Glomerular endothelial cell (primary cell): ENCODE measurements at regions not wholly inside any gene's neighbourhood (a gene's known extent, or its start where the extent isn't known, plus 50 kb on each side); places are given as distances from the start of the nearest gene placed in this dataset.
A peak's percentile ranks its signal among the peaks of the same experiment; 100 is the strongest.
"Not testable (repeated sequence)": the region's sequence is repeated elsewhere in the genome, so short reads cannot be mapped to it uniquely, and the experiment has no call there.

Experiments
- DNase-seq: peaks from one replicate; pipeline ENCODE4 v3.0.0-alpha.2; 2011; ENCODE audit warnings: low read depth, low spot score; ENCODE audit errors: extremely low read depth

DNA sequence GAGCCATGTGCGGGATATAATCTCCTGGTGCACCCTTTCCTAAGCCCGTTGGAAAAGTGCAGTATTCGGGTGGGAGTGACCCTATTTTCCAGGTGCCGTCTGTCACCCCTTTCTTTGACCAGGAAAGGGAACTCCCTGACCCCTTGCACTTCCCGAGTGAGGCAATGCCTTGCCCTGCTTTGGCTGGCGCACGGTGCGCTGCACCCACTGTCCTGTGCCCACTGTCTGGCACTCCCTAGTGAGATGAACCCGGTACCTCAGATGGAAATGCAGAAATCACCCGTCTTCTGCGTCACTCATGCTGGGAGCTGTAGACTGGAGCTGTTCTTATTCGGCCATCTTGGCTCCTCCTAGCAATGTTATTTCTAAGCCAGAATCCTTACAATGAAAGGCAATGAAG, 121.1 kb downstream of the TAF11L14 start:
- not testable (repeated sequence) for DNase-seq

DNA sequence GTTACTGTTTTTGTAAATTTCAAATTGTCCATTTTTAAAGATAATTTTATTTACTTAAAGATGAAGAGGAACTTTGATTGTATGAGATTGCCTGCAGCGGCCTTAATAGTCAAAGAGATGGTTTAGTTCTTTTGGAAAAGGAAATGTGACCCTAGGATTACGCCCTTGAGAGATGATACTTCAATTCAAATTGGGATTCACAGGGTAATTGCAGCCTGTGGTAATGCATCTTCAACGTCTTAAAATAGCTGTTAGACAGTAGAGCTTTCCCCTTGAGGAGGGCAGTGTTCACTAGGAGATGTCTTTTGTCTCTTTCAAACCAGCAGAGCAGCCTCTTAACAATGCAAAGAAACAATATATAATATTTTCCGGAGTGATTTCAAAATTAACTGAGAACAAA, 127.1 kb downstream of the TAF11L14 start:
- no peak for DNase-seq

DNA sequence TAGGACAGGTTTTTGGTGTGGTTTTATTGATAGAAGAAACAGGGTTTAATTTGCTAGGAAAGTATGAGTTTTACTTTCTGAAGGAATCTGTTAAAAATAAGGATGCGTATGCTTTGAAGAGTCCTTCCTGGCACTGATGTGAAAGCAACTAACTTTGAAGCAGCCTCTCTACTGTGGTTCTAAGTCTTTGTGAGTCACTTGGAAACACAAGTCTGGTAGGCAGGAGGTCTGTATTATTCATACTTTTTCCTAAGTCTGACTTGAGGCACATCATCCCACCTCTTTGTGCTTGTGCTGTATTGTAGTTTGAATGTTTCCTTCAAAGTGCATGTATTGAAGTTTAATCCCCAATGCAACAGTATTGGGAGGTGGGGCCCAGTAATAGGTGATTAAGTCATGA, 129.0 kb downstream of the TAF11L14 start:
- DNase-seq: no peak

DNA sequence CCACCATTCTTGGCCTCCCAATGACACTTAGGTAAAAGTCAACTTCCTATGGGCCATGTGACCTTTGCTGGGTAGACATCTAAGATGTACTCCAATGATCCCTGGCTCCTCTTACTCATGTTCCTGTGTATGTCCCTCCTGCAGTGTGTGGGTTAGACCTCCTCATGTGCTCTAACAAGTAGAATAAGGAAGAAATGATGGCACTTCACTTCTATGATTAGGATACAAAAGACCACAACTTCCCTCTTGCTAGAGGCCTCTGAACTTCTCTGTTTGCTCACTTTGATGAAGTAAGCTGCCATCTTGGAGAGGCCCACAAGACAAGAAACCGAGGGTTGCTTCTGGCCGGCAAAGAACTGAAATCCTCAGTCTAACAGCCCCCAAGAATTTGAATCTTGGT, 131.8 kb downstream of the TAF11L14 start:
- DNase-seq: no peak

DNA sequence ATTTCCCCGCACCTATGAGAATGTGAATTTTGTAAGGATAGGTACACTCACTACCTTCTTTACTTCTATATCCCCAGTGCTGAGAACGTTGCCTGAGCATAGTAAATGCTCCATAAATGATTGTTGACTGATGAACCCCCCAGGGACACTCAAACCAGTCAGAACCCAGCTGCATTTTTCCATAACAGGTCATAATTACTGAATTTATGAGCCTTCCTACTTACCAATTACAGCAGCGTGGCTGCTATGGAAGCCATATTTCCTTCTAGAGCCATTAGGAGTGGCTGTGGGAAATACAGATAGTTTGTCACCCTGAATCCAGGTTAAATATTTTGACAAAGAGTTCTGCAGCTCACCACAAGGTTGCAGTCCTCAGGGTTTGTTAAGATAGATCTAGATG, 135.0 kb downstream of the TAF11L14 start:
- DNase-seq: no peak

DNA sequence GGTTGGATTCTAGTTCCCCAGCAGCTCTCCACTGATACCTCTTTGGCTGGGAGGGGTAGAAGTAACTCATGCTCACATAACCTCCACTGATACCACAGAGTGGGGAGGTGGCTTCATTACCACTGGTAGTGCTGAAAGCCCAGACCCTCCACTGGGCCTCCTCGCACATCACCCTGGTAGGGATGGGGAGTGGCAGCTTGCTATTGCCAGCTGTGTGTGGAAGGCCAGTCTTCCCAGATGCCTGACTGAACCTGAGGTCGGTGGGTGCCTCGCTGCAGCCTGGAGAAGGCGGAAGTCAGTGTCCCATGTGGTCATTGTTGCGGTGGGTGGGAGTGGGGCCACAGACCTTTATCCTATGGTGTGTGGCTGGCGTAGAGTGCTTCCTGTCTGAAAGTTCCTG, 138.0 kb downstream of the TAF11L14 start:
- DNase-seq: no peak

DNA sequence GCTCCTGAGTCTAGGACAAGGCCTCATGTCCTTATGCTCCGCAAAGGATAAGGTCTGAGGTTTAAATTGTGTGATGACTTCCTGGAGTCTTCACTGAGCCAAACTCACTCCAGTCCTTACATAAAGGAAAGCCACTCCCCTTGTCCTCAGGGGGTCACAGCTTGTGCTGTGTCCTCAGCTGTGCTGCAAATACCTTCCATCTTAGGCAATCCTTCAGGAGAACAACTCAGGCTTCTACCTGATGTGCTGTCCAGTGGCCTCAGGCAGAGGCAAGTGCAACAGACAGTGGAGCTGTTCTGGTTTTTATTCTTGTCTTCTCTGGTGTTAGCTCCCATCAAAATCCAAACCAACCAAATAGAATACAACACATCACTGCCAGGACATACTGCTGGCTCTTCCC, 151.5 kb downstream of the TAF11L14 start:
- DNase-seq: no peak

DNA sequence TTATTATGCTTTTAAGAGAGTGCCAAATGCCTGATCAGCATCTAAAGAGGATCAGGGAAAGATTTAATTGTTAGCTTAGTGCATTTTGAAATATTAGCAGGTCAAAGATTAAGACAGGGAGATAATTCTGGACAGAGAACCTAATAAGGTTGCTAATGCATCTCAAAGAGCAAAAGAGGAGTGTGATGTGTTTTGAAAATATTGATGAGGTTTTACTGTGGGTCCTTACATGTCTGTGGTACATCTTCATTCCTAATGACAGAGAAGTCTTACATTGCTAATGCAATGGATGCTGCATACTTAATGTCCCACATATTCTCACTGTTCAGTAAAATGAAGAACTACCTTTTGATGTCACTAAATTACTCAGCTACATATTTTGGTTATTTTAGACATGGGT, 154.1 kb downstream of the TAF11L14 start:
- no peak for DNase-seq

DNA sequence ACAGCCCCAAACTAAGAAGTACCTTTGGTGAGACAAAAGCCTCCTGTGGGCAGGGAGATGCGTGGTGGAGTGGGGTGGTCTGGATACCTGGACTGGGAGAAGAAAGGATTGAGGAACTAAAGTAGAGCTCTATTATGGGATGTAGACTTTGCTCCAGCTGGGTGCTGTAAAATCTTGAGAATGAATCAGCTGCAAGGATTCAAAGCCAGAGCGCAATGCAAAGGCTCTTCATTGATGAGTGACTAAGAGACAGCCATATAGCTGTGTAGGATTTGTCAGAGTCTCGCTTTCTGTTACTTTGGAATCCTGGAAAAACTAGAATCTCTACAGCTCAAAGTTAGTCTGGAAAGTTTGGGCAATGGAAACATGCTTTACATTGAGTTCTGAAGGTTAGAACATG, 159.9 kb downstream of the TAF11L14 start:
- no peak for DNase-seq

DNA sequence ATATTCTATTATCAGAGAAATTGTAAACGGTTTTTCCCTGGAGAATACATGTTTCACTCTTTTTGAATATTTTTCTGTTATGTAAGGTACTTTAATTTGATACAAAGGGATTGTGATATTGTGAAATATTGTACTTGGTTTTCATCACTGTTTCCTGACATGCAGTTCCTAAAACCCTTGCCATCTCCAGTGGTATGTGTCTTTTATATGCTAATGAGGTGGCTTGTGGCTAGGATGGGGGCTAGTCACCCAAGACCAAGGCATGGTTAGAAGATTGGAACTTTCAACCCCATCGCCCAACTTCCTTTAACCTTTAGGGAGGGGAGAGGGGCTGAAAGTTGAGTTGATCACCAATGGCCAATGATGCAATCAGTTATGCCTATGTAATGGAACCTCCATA, 160.6 kb downstream of the TAF11L14 start:
- DNase-seq: no peak

DNA sequence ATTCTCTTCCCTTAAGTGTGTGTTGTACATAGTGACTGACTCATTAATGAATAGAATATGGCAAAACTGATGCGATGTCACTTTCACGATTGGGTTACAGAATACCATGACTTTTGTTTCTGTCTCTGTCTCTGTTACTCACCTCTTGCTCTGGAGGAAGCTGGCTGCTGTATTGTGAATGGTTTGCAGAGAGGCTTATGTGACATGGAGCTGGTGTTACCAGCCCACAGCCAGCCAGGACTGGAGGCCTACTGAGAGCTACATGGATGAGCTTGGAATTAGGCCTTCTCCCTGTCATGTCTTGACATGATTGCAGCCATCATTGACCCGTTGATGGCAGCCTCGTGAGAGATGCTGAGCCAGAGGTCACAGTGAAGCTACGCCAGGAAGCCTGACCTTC, 161.9 kb downstream of the TAF11L14 start:
- DNase-seq: no peak

DNA sequence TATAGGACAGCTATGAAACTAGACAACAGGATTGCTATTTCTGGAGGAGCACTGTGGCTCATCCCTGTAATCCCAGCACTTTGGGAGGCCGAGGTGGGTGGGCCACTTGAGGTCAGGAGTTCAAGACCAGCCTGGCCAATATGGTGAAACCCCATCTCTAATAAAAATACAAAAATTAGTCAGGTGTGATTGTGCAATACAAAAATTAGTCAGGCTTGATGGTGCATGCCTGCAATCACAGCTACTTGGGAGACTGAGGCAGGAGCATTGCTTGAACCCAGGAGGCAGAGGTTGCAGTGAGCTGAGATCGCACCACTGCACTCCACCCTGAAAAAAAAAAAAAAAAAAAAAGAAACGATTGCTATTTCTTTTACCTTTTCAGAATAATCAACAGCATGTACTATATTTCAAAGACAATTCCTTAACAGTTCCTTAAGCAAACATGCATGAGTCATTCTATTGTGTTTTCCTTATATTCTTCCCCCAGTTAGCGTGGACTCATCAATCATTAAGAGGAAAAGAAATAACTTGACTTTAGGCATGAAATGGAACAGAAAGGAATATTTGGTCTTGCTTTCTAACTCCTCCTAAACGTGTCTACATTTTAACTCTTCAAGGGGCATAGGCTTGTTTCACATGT, 162.6 kb downstream of the TAF11L14 start:
- DNase-seq: peak; percentile 29

DNA sequence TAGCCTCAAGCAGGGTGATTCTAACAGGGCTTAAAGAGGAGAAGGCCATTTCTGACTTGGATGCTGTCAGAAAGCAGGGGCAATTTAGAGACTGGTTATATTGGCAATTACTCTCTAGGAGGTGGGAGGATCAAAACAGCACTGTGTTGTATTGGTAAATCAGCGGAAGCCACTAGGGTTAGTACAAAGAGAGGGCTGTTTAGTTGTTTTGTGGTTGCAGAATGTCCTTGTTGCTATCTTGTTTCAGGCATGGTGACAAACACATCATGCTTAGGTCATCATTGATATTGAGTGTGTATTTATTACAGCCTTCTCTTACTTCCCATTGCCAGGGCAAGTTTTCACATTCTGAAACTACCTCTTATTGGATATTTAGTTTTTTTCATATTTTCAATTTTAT, 165.3 kb downstream of the TAF11L14 start:
- no peak for DNase-seq

DNA sequence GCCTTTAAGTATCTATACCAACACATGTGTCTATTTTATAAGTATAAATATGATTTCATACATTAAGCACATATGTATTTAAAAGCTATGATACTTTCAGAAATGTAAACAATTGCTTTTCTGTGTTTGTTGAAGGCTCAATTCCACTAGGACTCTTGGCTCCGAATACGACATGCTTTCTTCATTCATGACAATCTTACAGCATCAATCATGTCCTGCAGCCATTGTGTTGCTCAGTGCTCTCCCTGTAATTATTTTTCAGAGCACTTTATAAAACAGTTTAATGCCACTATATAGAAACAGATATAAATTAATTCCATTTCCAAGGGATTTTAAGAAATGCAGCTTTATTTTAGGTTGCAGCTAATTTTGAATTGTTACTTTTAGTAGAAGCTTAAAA, 167.3 kb downstream of the TAF11L14 start:
- no peak for DNase-seq

DNA sequence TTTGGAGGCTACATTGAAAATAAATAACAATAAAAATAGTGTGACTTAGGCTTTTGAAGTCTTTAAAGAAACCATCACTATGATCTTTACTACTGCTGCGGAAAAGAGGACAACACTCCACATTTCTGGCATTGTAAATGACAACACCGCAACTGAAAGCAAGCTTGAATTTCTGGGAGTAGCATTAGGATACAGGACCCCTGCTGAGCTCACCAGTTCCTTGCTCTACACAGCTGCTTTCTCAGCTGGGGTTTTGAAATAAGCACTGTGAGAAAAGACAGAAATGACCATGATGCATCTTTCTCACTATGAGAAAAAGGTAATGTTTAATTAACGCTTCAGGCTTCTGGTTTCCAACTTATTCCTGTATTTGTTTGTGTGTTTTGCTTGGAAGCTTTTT, 168.0 kb downstream of the TAF11L14 start:
- DNase-seq: no peak

DNA sequence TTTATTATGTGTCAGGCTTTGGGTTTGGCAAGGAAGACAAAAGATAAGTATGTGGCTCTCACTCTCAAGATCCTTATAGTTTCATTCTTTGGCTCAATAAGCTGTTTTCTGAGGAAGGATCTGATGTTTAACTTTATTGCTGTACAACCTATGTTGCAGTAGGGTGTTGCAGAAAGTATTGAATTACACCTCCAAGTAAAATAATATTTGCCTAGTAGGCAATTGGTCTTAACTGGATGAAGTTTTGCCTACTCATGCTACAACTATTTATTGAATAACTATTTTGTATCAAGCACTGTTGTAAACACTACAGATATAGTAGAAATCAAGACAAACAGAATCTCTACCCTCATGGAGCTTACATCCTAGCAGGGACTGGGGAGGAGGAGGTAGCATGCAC, 169.7 kb downstream of the TAF11L14 start:
- no peak for DNase-seq

DNA sequence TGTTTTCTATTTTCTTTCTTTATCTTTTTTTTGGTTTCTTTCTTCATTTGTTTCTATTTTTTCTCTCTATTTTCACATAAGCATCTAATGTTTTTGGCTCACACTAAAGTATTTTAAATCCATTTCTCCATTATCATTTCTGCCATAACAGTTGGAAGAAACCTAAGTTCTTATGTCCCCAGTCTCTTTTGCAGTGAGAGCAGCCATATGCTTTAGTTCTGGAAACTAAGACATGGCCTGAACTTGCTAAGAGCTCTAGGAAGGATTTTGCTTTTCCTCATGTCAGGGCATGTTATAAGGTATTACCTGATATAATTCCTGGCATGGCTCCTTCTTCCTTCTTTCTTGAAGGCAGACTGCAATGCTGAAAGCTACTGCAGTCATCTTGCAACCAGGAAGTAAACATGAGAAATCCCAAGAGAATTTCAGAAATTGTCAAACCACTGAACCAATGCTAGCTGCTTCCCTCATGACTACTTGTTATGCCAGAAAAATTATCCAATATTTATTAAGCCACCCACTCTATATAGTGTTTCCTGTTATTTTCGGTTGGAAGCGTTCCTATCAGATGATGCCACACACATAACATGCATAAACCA, 171.1 kb downstream of the TAF11L14 start:
- peak; percentile 20 for DNase-seq

DNA sequence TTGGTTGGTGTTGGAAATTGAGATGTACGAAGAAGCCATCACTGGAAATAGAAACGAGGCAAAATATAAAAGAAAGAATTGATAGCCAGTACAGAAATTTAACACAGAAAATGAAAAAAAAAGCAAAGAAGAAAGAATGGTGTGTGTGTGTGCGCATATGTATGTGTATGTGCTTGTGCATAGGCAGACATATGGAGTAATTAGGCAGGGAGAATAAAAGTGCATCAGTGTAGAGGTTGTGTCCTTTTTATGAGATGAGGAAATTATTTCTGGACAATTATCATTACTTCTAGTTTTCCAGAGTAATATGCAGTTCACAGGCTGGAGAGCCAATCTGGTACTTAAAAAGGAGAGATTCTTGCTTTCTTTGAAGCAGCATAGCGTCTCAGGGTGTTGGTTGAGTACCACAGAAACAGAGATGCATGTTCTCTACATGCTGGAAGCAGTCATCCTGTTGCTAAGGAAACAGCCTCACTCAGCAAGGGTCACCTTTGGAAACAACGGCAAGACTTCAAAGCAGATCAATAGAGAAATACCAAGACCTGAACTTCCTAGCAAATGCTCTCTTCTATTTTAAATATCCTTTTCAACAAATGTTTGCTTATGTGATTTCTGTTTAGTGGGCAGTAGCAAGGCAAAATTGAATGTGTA, 172.7 kb downstream of the TAF11L14 start:
- no peak for DNase-seq

DNA sequence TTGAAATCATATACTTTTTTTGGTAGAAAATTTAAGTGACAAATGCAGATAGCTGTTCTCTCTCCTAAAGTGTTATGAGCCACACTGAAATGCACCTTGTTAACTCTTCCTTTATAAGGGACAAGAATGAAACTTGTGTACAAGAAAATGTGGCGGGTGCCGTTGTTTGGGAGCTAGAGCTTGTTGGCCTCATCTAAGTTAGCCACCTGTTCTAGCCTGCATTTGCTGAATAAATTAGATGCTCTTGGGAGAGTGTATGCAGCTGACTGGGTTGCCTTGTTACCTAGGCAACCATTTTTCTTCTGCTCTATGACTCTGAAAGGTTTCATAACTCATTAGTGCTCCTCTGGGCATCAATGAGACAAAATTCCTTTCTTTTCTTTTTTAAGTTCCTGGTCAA, 174.3 kb downstream of the TAF11L14 start:
- no peak for DNase-seq

DNA sequence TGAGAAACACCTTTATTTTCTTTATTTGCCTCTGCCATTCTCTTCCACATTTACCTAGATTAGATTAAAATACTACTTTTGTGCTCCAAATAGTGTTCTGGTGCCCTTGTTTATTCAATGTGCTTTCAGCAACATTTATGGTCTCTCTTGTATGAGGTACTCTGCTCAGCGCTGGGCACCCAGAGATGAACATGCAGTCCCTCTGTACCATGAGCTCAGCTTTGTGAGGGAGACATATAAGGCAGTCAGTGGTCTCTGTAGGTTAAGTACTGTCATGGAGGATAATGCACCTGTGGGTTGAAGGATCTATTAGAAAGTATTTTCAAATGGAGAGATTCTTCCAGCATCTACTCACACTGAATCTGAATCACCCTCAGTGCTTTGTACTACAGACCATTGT, 176.5 kb downstream of the TAF11L14 start:
- DNase-seq: no peak

DNA sequence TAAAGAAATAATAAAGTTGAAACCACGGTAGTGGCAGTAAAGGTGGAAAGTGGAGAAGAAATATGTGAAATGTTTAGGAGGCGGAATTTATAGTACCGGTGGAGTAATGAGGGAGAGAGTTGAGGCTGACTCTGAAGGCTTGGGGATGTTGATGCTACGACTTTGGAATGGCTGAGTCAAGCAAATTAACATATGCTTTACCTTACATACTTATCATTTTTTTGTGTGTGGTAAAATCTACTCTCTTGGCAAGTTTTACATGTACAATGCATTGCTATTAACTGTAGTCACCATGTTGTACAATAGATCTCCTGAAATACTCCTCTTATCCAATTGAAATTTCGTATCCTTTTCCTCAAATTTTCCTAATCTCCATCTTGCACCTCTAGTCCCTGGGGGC, 179.0 kb downstream of the TAF11L14 start:
- no peak for DNase-seq

DNA sequence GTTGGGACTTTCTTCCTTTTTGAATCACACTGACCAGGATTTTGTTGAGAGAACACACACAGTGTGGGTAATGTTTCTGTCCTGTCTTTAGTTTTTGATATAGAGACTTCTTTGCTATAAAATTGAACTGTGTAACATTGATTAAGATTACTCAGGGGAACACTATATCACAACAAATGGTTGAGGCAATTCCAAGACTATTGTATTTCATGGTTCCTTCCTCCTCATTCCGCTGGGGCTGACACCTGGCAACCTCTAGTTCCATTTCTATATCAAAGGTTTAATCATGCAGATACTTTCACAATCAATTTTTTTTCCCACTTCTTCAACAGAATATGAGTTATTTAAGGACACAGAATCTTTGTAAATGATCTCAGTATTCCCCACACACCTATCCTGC, 182.2 kb downstream of the TAF11L14 start:
- DNase-seq: no peak

DNA sequence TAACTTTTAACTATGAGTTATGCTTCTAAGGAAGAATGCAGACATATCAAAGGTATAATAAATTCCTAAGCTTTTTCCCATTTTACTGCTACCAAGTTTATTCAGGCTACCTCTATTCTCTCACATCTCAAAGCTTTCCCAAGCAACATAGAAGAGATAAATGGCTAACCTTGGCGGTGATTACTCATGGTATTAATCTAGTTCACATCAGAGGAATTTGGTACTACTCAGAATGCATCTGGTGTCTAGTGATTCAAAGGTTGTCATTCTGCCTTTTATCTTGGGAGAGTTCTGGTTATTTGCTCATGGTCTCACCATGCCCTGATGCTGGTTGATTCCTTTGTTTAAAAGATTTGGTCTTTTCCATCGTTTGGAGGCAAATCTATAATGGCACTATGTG, 182.7 kb downstream of the TAF11L14 start:
- no peak for DNase-seq
